ENCODE measurements at regions not wholly inside any gene's neighbourhood (a gene's known extent, or its start where the extent isn't known, plus 50 kb on each side); places are given as distances from the start of the nearest gene placed in this dataset.

DNA sequence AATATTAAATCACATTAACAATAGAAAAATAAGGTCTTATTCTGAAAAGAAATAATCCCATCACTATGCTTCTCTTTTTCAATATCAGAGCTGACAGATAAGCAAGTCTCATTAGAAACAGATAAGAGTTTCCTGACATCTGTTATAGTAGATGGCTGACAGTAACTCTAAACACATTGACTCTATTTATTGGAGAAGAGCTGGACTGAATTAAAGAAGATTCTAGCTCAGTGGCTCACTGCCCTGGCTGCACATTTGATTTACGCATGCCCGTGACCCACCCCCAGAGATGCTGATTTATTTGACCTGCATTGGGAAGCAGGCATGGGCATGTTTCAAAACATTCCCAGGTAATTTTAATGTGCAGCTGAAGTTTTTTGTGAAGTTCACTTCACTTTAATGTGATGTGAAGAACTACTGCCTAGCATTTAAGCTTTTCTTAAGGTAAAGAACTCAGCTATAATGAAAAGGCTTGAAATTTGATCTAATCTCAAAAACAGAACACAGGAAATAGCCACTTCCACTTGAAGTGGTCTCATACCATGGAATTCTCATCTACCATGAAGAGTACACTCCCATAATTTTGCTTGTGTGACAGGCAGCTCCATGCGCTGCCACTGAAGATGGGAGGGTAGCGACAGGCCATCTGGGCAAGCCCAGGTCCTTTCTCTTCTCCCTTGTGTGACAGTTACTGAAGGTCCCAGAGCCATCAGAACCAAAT lies 162.3 kb downstream of the TPBG start:
- TF ChIP-seq, protein P1, sequence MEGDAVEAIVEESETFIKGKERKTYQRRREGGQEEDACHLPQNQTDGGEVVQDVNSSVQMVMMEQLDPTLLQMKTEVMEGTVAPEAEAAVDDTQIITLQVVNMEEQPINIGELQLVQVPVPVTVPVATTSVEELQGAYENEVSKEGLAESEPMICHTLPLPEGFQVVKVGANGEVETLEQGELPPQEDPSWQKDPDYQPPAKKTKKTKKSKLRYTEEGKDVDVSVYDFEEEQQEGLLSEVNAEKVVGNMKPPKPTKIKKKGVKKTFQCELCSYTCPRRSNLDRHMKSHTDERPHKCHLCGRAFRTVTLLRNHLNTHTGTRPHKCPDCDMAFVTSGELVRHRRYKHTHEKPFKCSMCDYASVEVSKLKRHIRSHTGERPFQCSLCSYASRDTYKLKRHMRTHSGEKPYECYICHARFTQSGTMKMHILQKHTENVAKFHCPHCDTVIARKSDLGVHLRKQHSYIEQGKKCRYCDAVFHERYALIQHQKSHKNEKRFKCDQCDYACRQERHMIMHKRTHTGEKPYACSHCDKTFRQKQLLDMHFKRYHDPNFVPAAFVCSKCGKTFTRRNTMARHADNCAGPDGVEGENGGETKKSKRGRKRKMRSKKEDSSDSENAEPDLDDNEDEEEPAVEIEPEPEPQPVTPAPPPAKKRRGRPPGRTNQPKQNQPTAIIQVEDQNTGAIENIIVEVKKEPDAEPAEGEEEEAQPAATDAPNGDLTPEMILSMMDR (conservative IDR thresholded peaks at IDR 0.05 in 1 of 2, IDR thresholded peaks at IDR 0.05 in 1 of 2; ENCODE audit: extremely low read depth in 1 of 2, insufficient read depth in 1 of 2, low read depth in 1 of 2, low read length in 2 of 2): no peak
- TF ChIP-seq EZH2 (IDR thresholded peaks at IDR 0.05; ENCODE audit: borderline replicate concordance, low read length): no peak
